H1 (cell line): ENCODE measurements at regions not wholly inside any gene's neighbourhood (a gene's known extent, or its start where the extent isn't known, plus 50 kb on each side); places are given as distances from the start of the nearest gene placed in this dataset.

ENCODE experiments used
- BACH1 ChIP-seq: IDR thresholded peaks from 2 replicates; pipeline ENCODE4 v1.6.1; 2012; ENCODE audit warnings: low read length, improper control_type of control experiment
- CTCF ChIP-seq, 3 experiments: IDR thresholded peaks; 1 replicate in 2 of 3; 2 replicates in 1 of 3; pipeline versions ENCODE4 v1.5.1 to v1.6.1; 2011; ENCODE audit warnings: low read length in 3 of 3, mild to moderate bottlenecking in 3 of 3, inconsistent platforms in 2 of 3, low read depth in 1 of 3, moderate library complexity in 1 of 3; ENCODE audit not compliant: insufficient read depth in 1 of 3; ENCODE audit errors: control extremely low read depth in 1 of 3
- HDAC6 ChIP-seq: IDR thresholded peaks from one replicate; pipeline ENCODE4 v1.7.1; 2012; ENCODE audit warnings: low read depth, mild to moderate bottlenecking, inconsistent platforms, low read length, moderate library complexity
- JUN ChIP-seq: IDR thresholded peaks from 2 replicates; pipeline ENCODE4 v1.6.1; 2011; ENCODE audit warnings: low read depth, mild to moderate bottlenecking, improper control_type of control experiment, low read length
- KDM1A ChIP-seq: fragments of 200-600, 300-600 bp; sonication (generic); IDR thresholded peaks from 2 replicates; pipeline ENCODE4 v1.7.1; 2016; ENCODE audit warnings: mild to moderate bottlenecking, low read length, borderline replicate concordance
- MAFK ChIP-seq: IDR thresholded peaks from 2 replicates; pipeline ENCODE4 v1.6.1; 2012; ENCODE audit warnings: low read depth, mild to moderate bottlenecking, improper control_type of control experiment, low read length
- MAX ChIP-seq: IDR thresholded peaks from 2 replicates; pipeline ENCODE4 v1.6.1; 2012; ENCODE audit warnings: inconsistent platforms
- POLR2AphosphoS5 ChIP-seq: IDR thresholded peaks from 2 replicates; pipeline ENCODE4 v1.6.1; 2011; ENCODE audit warnings: low read depth, low read length
- RAD21 ChIP-seq, 2 experiments: IDR thresholded peaks in 1 of 2; conservative IDR thresholded peaks in 1 of 2; 2 replicates each; pipeline ENCODE4 v1.6.1; 2011; ENCODE audit warnings: low read depth in 2 of 2, low read length in 2 of 2, improper control_type of control experiment in 1 of 2, inconsistent platforms in 1 of 2, mild to moderate bottlenecking in 1 of 2, moderate library complexity in 1 of 2
- TBP ChIP-seq: IDR thresholded peaks from 2 replicates; pipeline ENCODE4 v1.6.1; 2011; ENCODE audit warnings: low read depth, low read length, improper control_type of control experiment
- ZNF274 ChIP-seq: IDR thresholded peaks from 2 replicates; pipeline ENCODE4 v1.7.0; 2012; ENCODE audit warnings: low read length, borderline replicate concordance; ENCODE audit errors: extremely low read depth
- TF ChIP-seq, protein P1 (sequence below): IDR thresholded peaks from 2 replicates; pipeline ENCODE4 v1.6.1; 2011; ENCODE audit warnings: low read length, improper control_type of control experiment

- TF ChIP-seq MAFK = no peak
- no peak for TF ChIP-seq CTCF (IDR thresholded peaks at IDR 0.05; ENCODE audit: control extremely low read depth in 1 of 3, insufficient read depth in 1 of 3, low read depth in 1 of 3, low read length in 3 of 3)
- TF ChIP-seq TBP = no peak
- TF ChIP-seq, protein P1, sequence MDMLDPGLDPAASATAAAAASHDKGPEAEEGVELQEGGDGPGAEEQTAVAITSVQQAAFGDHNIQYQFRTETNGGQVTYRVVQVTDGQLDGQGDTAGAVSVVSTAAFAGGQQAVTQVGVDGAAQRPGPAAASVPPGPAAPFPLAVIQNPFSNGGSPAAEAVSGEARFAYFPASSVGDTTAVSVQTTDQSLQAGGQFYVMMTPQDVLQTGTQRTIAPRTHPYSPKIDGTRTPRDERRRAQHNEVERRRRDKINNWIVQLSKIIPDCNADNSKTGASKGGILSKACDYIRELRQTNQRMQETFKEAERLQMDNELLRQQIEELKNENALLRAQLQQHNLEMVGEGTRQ = no peak
- TF ChIP-seq JUN = no peak
- TF ChIP-seq MAX = no peak
- TF ChIP-seq RAD21 (IDR thresholded peaks at IDR 0.05 in 1 of 2, conservative IDR thresholded peaks at IDR 0.05 in 1 of 2; ENCODE audit: low read depth in 2 of 2, low read length in 2 of 2) = no peak
- no peak for TF ChIP-seq HDAC6
- TF ChIP-seq KDM1A = no peak
- TF ChIP-seq POLR2AphosphoS5 = no peak
- TF ChIP-seq ZNF274 = no peak
- TF ChIP-seq BACH1 = no peak
Measured at GRCh38 chr1:221227460-221227859, 348.2 kb downstream of the HLX start.
